Right lobe of liver (tissue), 6 donors: ENCODE measurements at regions not wholly inside any gene's neighbourhood (a gene's known extent, or its start where the extent isn't known, plus 50 kb on each side); places are given as distances from the start of the nearest gene placed in this dataset.

ENCODE experiments used
- ATAC-seq, 4 donors: fragments of 200-7000 bp; cut with Tn5 transposase; one replicate each; pipeline ENCODE4 v1.9.1; 2020; ENCODE audit warnings: mild to moderate bottlenecking in 4 of 4, moderate library complexity in 4 of 4
- DNase-seq, 3 donors: peaks; one replicate each; pipeline ENCODE4 v3.0.0-alpha.2; 2020
- H3K27ac ChIP-seq, 3 donors: fragments of 200-600 bp; one replicate each; pipeline ENCODE4 v1.8.0; 2022
- H3K27me3 ChIP-seq, 2 donors: fragments of 200-600 bp; one replicate each; pipeline ENCODE4 v1.8.0; 2022
- H3K36me3 ChIP-seq, 4 donors: fragments of 200-600 bp; sonication (generic) in 1 of 4; one replicate each; pipeline versions ENCODE4 v1.5.1 to v1.8.0; 2017 to 2022; ENCODE audit warnings: control low read depth in 1 of 4
- H3K4me1 ChIP-seq, 4 donors: fragments of 200-600 bp; sonication (generic) in 1 of 4; one replicate each; pipeline versions ENCODE4 v1.5.1 to v1.8.0; 2017 to 2022; ENCODE audit warnings: control low read depth in 1 of 4
- H3K4me3 ChIP-seq, 3 donors: fragments of 200-600 bp; one replicate each; pipeline ENCODE4 v1.8.0; 2022
- H3K9me3 ChIP-seq, 4 donors: fragments of 200-600 bp; sonication (generic) in 1 of 4; one replicate each; pipeline versions ENCODE4 v1.5.1 to v1.8.0; 2017 to 2022; ENCODE audit warnings: control low read depth in 1 of 4
- POLR2A ChIP-seq: fragments of 450-650 bp; IDR thresholded peaks from one replicate; pipeline ENCODE4 v1.6.1; 2017; ENCODE audit warnings: antibody characterized with exemption, mild to moderate bottlenecking
- WGBS: methylation state at CpG from one replicate; pipeline ENCODE4 v1.1.6; 2018; ENCODE audit warnings: low coverage, low lambda C conversion rate; ENCODE audit not compliant: insufficient coverage; ENCODE audit errors: missing lambda C conversion rate; 5-methylcytosine and 5-hydroxymethylcytosine counted together
- intact Hi-C, 2 donors: fragments of 100-400 bp; cut with DNase I; formaldehyde crosslinking; loops; one replicate each; pipeline versions ENCODE4 v1.11.2 to v1.14.1; 2022
- TF ChIP-seq, protein P1 (sequence below), 4 donors: fragments of 200-600 bp in 3 of 4; fragments of 450-650 bp in 1 of 4; IDR thresholded peaks; one replicate each; pipeline versions ENCODE4 v1.5.1 to v1.8.0; 2016 to 2022; ENCODE audit warnings: antibody characterized with exemption in 4 of 4, mild to moderate bottlenecking in 2 of 4
- donor health status: DM: no; HTN: yes; CAD: no.
- donor health status: DM: no; HTN: no; CAD: no.
- donor health status: DM: no; HTN: no; CAD: no.
- donor health status: DM: no; HTN: yes; CAD: no.
- donor health status: DM: no; HTN: yes; CAD: no.

DNA sequence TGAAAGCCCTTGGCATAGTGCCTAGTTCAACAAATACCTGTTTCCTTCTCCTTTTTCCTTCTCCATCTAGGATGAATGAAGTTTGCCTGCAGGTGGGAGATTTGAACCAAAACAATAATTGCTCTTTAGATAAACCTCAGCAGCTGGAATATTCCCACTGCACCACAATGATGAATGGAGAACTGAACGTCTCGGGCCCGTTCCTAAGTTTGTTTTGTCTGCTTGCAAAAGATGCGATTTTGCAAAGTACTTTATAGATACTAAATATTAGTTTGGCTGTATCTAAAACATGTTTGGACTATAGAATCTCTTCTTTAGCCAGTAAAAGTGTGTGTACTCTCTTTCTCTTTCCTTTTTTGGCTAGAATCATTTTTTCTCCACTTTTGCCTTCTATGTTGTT is 75.8 kb upstream of the BMPER start:
- H3K4me3 ChIP-seq, result no peak overlapping the region
- DNase-seq, result no peak
- intact Hi-C loops, result no loop called here
- no peak overlapping the region for H3K27ac ChIP-seq
- WGBS, result 83% methylated on average over 4 of the region's 4 CpGs
- no peaks in the 10 kb centered on the region for H3K27me3 ChIP-seq
- no peak for TF ChIP-seq POLR2A
- TF ChIP-seq, protein P1, sequence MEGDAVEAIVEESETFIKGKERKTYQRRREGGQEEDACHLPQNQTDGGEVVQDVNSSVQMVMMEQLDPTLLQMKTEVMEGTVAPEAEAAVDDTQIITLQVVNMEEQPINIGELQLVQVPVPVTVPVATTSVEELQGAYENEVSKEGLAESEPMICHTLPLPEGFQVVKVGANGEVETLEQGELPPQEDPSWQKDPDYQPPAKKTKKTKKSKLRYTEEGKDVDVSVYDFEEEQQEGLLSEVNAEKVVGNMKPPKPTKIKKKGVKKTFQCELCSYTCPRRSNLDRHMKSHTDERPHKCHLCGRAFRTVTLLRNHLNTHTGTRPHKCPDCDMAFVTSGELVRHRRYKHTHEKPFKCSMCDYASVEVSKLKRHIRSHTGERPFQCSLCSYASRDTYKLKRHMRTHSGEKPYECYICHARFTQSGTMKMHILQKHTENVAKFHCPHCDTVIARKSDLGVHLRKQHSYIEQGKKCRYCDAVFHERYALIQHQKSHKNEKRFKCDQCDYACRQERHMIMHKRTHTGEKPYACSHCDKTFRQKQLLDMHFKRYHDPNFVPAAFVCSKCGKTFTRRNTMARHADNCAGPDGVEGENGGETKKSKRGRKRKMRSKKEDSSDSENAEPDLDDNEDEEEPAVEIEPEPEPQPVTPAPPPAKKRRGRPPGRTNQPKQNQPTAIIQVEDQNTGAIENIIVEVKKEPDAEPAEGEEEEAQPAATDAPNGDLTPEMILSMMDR (IDR thresholded peaks at IDR 0.05), result no peak
- H3K4me1 ChIP-seq, result no peaks in the 10 kb centered on the region
- no peaks in the 10 kb centered on the region for H3K9me3 ChIP-seq
- H3K36me3 ChIP-seq, result no peaks in the 10 kb centered on the region
- ATAC-seq, result no peak

DNA sequence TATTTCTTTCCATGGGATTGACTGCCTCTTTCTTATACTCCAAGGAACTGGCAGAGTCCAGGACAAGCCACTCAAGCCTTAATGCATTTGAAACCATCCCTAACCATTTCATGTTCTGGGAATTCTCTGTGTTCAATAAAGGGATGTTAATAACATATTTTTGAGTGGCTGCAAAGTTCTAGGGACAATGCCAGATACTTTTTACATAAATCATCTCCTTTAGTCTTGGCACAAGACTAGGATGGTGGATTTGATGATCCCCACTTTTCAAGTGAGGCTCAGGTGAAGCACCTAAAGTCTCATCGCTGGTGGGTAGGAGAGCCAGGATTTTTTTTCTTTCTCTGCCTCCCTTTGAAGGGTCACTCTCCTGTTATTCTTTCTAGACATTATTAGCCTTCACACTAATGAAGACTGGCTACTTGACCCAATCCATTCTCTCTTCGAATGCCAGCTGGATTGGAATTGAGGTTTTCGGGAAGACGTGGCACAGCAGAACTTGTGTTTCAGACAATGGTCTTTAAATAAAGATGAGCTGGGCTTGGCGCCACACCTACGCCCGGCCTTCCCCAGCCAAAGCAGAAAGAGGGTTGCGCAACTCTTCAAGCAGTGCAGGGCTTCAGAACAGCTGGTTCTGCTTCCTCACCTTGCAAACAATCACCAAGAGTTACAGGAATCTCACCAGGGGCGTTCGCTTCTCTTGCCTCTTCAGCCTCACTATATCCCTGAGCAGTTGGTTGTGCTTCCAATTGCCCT is 73.8 kb upstream of the BMPER start:
- WGBS, result 71% methylated on average over 8 of the region's 10 CpGs
- no peak overlapping the region for H3K4me3 ChIP-seq
- H3K27ac ChIP-seq, result no peak overlapping the region
- no peaks in the 10 kb centered on the region for H3K36me3 ChIP-seq
- DNase-seq (no peak), ATAC-seq (peak in 1 of 4 donors; percentile 24)
- H3K4me1 ChIP-seq, result no peaks in the 10 kb centered on the region
- H3K9me3 ChIP-seq, result no peaks in the 10 kb centered on the region
- TF ChIP-seq, protein P1 (IDR thresholded peaks at IDR 0.05), result no peak
- no peak for TF ChIP-seq POLR2A
- H3K27me3 ChIP-seq, result no peaks in the 10 kb centered on the region
- intact Hi-C loops, result no loop called here

DNA sequence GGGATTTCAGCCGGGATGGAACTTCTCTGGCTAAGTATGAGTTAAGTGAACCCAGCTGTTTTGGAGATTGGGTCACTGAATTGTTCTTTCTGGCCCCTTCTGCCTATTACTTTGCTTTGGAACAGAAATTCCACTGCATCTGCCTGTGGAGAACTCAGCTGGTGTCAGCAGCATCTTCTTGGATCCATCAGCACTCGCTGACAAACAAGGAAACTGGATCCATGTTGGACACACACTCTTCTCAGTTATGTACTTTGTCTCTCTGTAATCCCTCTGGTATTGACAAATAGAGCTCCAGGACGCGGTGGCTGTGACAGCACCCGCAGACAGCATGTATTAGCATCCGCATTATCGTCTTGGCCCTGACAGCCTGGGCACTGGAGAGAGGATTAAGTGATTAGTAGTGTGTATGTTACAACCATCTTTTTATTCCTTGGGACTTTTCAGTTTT is 73.0 kb upstream of the BMPER start:
- 78% methylated on average over 4 of the region's 7 CpGs for WGBS
- no peak for TF ChIP-seq POLR2A
- TF ChIP-seq, protein P1 (IDR thresholded peaks at IDR 0.05), result no peak

DNA sequence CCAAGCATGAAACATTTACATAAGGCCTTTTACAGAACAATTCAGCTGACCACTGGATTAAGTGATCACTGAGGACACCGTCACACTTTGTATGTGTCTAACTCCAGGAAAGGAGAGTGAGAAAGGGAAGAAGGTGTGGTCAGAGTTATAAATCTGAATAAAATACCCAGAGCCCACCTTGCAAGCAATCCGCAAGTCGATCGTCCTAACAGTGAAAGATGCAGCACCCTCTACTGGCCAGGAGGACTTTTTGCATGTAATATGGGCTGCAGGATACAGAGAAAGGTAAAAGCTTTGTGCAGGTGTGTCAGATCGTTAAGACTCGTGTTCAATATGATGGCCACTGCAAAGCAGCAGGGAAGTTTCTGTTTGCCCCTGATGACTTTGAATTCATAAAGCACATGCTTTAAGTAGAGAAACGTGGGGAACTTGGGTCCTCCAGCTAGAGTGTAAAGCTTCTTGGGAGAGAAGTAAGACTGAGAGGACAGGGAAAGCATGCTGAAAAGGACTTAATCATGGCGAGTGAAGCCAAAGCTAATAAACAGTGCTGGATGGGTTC is 68.5 kb upstream of the BMPER start:
- DNase-seq, result no peak
- Histone ChIP-seq H3K27ac (no peak overlapping the region), H3K9me3 (no peaks in the 10 kb centered on the region), H3K4me1 (no peaks in the 10 kb centered on the region), H3K4me3 (no peak overlapping the region), H3K36me3 (no peaks in the 10 kb centered on the region), H3K27me3 (no peaks in the 10 kb centered on the region)
- 85% methylated on average over 8 of the region's 8 CpGs for WGBS
- no peak for TF ChIP-seq POLR2A
- TF ChIP-seq, protein P1 (IDR thresholded peaks at IDR 0.05), result no peak
- no peak for ATAC-seq
- intact Hi-C loops, result no loop called here

More for the DNA sequence above, 73.0 kb upstream of the BMPER start:
- no peak overlapping the region for H3K4me3 ChIP-seq
- H3K27ac ChIP-seq, result no peak overlapping the region
- H3K9me3 ChIP-seq, result no peaks in the 10 kb centered on the region
- H3K27me3 ChIP-seq, result no peaks in the 10 kb centered on the region
- DNase-seq (no peak), ATAC-seq (no peak)
- H3K4me1 ChIP-seq, result no peaks in the 10 kb centered on the region
- H3K36me3 ChIP-seq, result no peaks in the 10 kb centered on the region
- intact Hi-C loops, result no loop called here
